GM12878 (cell line): ENCODE measurements at regions not wholly inside any gene's neighbourhood (a gene's known extent, or its start where the extent isn't known, plus 50 kb on each side); places are given as distances from the start of the nearest gene placed in this dataset.

Source experiments
- CREB1 ChIP-seq: IDR thresholded peaks from 2 replicates; pipeline ENCODE4 v1.6.1; 2012; ENCODE audit warnings: low read depth, mild to moderate bottlenecking, inconsistent platforms
- TF ChIP-seq, protein P1 (sequence below): IDR thresholded peaks from 2 replicates; pipeline ENCODE4 v1.6.1; 2012; ENCODE audit warnings: low read depth, low read length, improper control_type of control experiment
- TF ChIP-seq, protein P2 (sequence below): fragments of 450-650 bp; IDR thresholded peaks from 2 replicates; pipeline ENCODE4 v1.6.1; 2017; ENCODE audit warnings: borderline replicate concordance
- TF ChIP-seq, protein P3 (sequence below), 3 experiments: IDR thresholded peaks in 2 of 3; conservative IDR thresholded peaks in 1 of 3; 2 replicates each; pipeline ENCODE4 v1.5.1; 2011; ENCODE audit warnings: low read depth in 3 of 3, low read length in 3 of 3, mild to moderate bottlenecking in 3 of 3, control low read depth in 2 of 3, moderate library complexity in 2 of 3, inconsistent platforms in 1 of 3, mixed read lengths in 1 of 3; ENCODE audit not compliant: control insufficient read depth in 2 of 3, insufficient read depth in 1 of 3; ENCODE audit errors: extremely low read depth in 1 of 3

DNA sequence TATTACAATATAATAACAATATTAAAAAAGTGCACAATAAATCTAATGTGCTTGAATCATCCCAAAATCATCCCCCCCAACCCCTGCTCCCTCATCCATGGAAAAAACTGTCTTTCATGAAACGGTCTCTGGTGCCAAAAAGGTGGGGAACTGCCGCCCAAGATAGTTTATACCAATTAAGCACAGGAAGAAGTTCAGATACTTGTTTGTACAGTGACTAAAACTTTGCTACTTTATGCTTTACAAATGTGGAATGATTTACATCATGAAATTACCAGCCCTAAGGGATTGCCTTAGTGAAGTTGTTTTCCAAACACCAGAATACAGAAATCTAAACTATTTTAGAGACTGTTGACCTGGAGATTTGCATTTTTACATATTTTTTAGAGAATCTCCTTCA is 175.6 kb downstream of the TRIM27 start:
- TF ChIP-seq, protein P1, sequence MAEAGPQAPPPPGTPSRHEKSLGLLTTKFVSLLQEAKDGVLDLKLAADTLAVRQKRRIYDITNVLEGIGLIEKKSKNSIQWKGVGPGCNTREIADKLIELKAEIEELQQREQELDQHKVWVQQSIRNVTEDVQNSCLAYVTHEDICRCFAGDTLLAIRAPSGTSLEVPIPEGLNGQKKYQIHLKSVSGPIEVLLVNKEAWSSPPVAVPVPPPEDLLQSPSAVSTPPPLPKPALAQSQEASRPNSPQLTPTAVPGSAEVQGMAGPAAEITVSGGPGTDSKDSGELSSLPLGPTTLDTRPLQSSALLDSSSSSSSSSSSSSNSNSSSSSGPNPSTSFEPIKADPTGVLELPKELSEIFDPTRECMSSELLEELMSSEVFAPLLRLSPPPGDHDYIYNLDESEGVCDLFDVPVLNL, result no peak
- TF ChIP-seq CREB1, result no peak
- TF ChIP-seq, protein P2, sequence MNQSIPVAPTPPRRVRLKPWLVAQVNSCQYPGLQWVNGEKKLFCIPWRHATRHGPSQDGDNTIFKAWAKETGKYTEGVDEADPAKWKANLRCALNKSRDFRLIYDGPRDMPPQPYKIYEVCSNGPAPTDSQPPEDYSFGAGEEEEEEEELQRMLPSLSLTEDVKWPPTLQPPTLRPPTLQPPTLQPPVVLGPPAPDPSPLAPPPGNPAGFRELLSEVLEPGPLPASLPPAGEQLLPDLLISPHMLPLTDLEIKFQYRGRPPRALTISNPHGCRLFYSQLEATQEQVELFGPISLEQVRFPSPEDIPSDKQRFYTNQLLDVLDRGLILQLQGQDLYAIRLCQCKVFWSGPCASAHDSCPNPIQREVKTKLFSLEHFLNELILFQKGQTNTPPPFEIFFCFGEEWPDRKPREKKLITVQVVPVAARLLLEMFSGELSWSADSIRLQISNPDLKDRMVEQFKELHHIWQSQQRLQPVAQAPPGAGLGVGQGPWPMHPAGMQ, result no peak
- TF ChIP-seq, protein P3, sequence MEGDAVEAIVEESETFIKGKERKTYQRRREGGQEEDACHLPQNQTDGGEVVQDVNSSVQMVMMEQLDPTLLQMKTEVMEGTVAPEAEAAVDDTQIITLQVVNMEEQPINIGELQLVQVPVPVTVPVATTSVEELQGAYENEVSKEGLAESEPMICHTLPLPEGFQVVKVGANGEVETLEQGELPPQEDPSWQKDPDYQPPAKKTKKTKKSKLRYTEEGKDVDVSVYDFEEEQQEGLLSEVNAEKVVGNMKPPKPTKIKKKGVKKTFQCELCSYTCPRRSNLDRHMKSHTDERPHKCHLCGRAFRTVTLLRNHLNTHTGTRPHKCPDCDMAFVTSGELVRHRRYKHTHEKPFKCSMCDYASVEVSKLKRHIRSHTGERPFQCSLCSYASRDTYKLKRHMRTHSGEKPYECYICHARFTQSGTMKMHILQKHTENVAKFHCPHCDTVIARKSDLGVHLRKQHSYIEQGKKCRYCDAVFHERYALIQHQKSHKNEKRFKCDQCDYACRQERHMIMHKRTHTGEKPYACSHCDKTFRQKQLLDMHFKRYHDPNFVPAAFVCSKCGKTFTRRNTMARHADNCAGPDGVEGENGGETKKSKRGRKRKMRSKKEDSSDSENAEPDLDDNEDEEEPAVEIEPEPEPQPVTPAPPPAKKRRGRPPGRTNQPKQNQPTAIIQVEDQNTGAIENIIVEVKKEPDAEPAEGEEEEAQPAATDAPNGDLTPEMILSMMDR (IDR thresholded peaks at IDR 0.05 in 2 of 3, conservative IDR thresholded peaks at IDR 0.05 in 1 of 3; ENCODE audit: control insufficient read depth in 2 of 3, extremely low read depth in 1 of 3, insufficient read depth in 1 of 3, low read depth in 3 of 3, low read length in 3 of 3), result no peak
